Mucosa of rectum (tissue), 2 donors: ENCODE measurements at regions not wholly inside any gene's neighbourhood (a gene's known extent, or its start where the extent isn't known, plus 50 kb on each side); places are given as distances from the start of the nearest gene placed in this dataset.

Experiments
- H3K27ac ChIP-seq, 2 donors: one replicate each; pipeline ENCODE4 v1.7.0; 2013; ENCODE audit warnings: inconsistent platforms in 2 of 2, low read depth in 2 of 2, low read length in 2 of 2
- H3K27me3 ChIP-seq, 2 donors: one replicate each; pipeline ENCODE4 v1.7.0; 2013; ENCODE audit warnings: low read length in 2 of 2; ENCODE audit not compliant: control insufficient read depth in 2 of 2, insufficient read depth in 2 of 2
- H3K36me3 ChIP-seq, 2 donors: one replicate each; pipeline ENCODE4 v1.7.0; 2013; ENCODE audit warnings: low read length in 2 of 2; ENCODE audit not compliant: control insufficient read depth in 2 of 2, insufficient read depth in 2 of 2
- H3K4me1 ChIP-seq, 2 donors: one replicate each; pipeline ENCODE4 v1.7.0; 2013; ENCODE audit warnings: low read length in 2 of 2, mild to moderate bottlenecking in 1 of 2; ENCODE audit not compliant: control insufficient read depth in 2 of 2, insufficient read depth in 2 of 2
- H3K4me3 ChIP-seq, 2 donors: one replicate each; pipeline ENCODE4 v1.7.0; 2013; ENCODE audit warnings: low read length in 2 of 2
- H3K9ac ChIP-seq, 2 donors: one replicate each; pipeline ENCODE4 v1.7.0; 2013; ENCODE audit warnings: low read length in 2 of 2, low read depth in 1 of 2, mild to moderate bottlenecking in 1 of 2
- H3K9me3 ChIP-seq, 2 donors: one replicate each; pipeline ENCODE4 v1.7.0; 2013; ENCODE audit warnings: low read length in 2 of 2; ENCODE audit not compliant: control insufficient read depth in 2 of 2
- donor health status: healthy.
- donor health status: Normal muscosa, but diverticular disease.

GRCh38 chr4:180650273-180650672 lies 1592.9 kb upstream of the TENM3 start:
- Histone ChIP-seq H3K4me1 (no peaks in the 10 kb centered on the region), H3K27ac (no peak overlapping the region), H3K9ac (no peak overlapping the region), H3K4me3 (no peak overlapping the region), H3K27me3 (no peaks in the 10 kb centered on the region), H3K9me3 (no peaks in the 10 kb centered on the region), H3K36me3 (no peaks in the 10 kb centered on the region)

DNA sequence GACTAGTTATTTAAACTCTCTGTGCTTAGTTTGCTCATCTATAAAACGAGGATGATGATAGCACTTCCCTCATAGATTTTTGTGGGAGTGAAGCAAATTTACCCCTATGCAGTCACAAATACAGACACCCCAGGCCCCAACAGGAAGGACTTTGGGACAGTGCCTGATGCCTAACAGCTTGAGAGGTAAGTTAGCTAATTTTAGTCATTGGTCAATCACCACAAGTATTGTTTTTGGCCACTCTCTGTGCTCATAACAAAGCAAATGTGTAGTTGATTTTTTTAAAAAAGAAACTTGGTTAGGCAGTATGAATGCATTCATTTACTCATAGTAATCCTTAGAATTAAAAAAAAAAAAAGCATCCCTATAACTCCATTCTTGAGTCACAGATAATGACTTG lies 1590.7 kb upstream of the TENM3 start:
- H3K36me3 ChIP-seq: no peaks in the 10 kb centered on the region
- H3K4me1 ChIP-seq: no peaks in the 10 kb centered on the region
- H3K4me3 ChIP-seq: no peak overlapping the region
- no peaks in the 10 kb centered on the region for H3K27me3 ChIP-seq
- no peaks in the 10 kb centered on the region for H3K9me3 ChIP-seq
- no peak overlapping the region for H3K27ac ChIP-seq
- H3K9ac ChIP-seq: no peak overlapping the region

DNA sequence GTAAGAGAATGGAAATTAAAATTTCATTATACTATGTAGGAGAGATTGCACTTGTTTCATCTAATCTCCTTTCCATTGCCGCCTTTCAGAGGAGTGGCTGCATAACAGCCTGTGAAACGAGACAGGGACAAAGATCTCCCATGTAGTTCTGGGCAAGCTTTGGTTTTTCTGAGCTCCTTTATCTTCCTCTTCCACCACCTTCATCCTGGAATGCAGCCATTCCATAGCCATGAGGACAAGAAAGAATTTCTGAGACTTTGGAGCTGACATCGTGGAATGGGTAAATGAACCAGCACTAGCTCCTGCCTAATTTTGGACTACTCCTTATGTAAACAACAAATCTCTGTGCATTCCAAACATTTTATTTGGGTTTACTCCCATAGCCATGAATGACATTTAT lies 1587.3 kb upstream of the TENM3 start:
- Histone ChIP-seq H3K36me3 (no peaks in the 10 kb centered on the region), H3K27me3 (no peaks in the 10 kb centered on the region), H3K9ac (no peak overlapping the region), H3K4me1 (no peaks in the 10 kb centered on the region), H3K4me3 (no peak overlapping the region), H3K9me3 (no peaks in the 10 kb centered on the region), H3K27ac (no peak overlapping the region)

DNA sequence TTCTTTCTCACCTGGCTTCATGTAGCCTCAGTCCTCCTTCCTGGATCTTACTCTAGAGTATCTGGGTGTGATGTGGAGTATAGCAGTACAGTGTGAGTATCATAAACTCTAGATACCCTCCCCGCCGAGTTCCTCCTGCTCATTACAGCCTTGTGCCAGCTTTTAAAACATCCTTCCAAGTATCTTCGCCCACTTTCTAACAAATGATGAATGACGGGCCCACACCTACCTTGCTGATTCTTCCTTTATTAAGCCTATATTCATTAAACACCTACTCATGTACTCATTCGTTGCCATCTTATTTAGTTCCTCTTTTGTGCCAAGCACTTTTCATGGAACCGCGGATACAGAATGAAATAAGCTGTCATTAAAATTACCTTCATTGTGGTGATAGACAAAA lies 1585.3 kb upstream of the TENM3 start:
- no peaks in the 10 kb centered on the region for H3K36me3 ChIP-seq
- no peaks in the 10 kb centered on the region for H3K27me3 ChIP-seq
- no peaks in the 10 kb centered on the region for H3K9me3 ChIP-seq
- no peaks in the 10 kb centered on the region for H3K4me1 ChIP-seq
- no peak overlapping the region for H3K27ac ChIP-seq
- no peak overlapping the region for H3K9ac ChIP-seq
- H3K4me3 ChIP-seq: no peak overlapping the region

DNA sequence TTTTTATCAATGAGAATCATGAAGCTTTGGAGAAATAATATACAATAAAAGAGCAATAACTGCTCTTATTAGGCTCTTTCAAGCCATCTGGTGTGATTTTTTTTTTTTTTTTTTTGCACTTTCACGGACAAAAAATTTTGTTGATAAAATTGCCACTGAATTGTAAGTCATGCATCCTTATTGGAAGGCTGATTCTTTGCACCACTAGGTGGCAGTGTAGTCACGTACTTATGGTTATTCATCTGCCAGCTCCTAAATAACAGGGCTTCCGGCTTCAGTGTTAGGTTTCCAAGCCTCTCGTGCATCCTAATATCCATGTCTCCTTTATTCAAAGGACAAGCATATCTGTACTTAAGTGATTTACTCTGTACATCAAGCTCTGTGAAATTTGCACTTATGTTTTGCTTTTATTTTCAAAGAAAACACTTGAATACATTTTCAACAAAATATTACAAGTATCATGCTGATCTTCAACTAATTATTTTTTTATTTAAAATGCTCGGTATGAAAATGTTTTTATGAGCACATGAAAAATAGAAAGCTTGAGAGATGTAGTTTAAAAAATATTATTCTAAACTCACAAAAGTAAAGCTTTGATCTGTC lies 1578.3 kb upstream of the TENM3 start:
- no peaks in the 10 kb centered on the region for H3K4me1 ChIP-seq
- no peaks in the 10 kb centered on the region for H3K27me3 ChIP-seq
- no peak overlapping the region for H3K9ac ChIP-seq
- H3K36me3 ChIP-seq: no peaks in the 10 kb centered on the region
- H3K9me3 ChIP-seq: no peaks in the 10 kb centered on the region
- no peak overlapping the region for H3K27ac ChIP-seq
- H3K4me3 ChIP-seq: no peak overlapping the region

DNA sequence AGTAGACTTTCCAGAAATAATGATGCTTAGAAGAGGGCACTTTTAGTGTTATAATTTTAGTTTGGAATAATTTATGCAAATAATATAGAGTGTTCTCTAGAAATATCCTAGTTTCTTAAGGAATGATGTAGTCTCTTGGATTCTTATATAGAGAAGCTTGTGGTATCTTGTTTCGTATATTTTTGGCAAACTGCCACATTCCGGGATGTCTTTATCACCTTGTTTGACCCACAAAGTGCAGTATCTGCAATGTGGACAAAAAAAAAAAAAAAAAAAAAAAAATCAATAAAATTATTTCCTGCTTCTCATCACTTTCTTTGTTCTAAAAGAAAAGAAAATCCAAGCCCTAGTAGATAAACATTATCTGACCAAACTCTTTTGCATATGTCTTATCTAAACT lies 1577.7 kb upstream of the TENM3 start:
- Histone ChIP-seq H3K9ac (no peak overlapping the region), H3K4me3 (no peak overlapping the region), H3K27me3 (no peaks in the 10 kb centered on the region), H3K4me1 (no peaks in the 10 kb centered on the region), H3K9me3 (no peaks in the 10 kb centered on the region), H3K27ac (no peak overlapping the region), H3K36me3 (no peaks in the 10 kb centered on the region)

- Histone ChIP-seq H3K27ac (no peak overlapping the region), H3K4me3 (no peak overlapping the region), H3K4me1 (no peaks in the 10 kb centered on the region), H3K9ac (no peak overlapping the region), H3K27me3 (no peaks in the 10 kb centered on the region), H3K9me3 (no peaks in the 10 kb centered on the region), H3K36me3 (no peaks in the 10 kb centered on the region)
Observed at GRCh38 chr4:180665994-180666824, 1577.0 kb upstream of the TENM3 start.

DNA sequence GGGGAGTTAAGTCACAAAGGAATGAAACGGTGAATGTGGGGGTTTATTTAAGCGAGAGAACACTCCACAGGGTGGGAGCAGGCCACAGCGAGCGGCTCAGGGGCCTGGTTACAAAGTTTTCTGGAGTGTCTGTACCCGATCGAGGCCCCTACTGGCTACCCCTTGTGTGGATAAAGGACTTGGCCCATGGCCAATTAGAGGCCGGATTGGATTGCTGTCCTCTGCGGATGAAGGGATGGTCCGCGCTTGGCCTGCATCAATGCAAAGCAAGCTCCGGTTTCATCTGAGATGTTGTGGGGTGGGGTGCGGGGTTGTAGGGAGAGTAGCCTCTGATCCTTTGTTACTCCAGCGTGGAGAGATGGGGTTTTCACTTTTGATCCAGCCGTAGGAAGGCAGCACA lies 1574.5 kb upstream of the TENM3 start:
- Histone ChIP-seq H3K9me3 (no peaks in the 10 kb centered on the region), H3K4me1 (no peaks in the 10 kb centered on the region), H3K36me3 (no peaks in the 10 kb centered on the region), H3K27me3 (no peaks in the 10 kb centered on the region), H3K27ac (no peak overlapping the region), H3K9ac (no peak overlapping the region), H3K4me3 (no peak overlapping the region)

- H3K4me1 ChIP-seq: no peaks in the 10 kb centered on the region
- no peaks in the 10 kb centered on the region for H3K27me3 ChIP-seq
- H3K36me3 ChIP-seq: no peaks in the 10 kb centered on the region
- no peak overlapping the region for H3K4me3 ChIP-seq
- H3K9ac ChIP-seq: no peak overlapping the region
- H3K9me3 ChIP-seq: no peaks in the 10 kb centered on the region
- no peak overlapping the region for H3K27ac ChIP-seq
Observed at GRCh38 chr4:180669680-180670079, 1573.5 kb upstream of the TENM3 start.

DNA sequence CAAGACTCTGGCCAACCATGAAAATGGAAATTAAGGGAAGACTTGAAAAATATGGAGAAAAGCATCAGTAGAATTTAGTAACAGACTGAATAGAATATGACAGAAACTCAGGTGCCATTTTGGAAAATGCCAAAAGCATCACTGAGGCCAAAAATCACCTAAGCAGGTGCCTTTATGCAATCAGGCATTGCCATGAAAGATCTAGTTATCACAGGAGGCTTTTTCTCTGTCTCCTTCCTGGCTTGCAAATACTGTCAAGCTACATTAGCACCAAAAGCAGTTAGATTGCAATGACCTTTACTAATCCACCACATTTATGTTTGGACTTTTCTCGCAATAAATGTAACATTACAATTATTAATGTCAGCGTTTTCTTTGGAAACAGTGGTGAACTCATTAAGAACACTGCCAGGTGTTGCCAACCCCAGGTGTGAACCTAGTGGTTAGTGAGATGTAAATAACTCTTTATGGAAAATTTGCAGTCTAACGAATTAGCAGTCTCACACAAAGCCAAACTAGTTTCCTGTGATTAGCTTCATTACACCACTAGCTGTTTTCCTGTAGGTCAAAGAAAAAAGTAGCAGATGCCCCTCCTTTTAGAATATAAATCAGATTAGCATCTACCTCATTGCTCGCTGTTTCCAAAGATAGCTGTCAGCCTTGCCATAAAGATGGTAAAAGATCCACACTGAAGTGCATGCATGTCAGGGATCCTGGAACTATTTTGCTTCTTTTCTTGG lies 1568.4 kb upstream of the TENM3 start:
- Histone ChIP-seq H3K9me3 (no peaks in the 10 kb centered on the region), H3K9ac (no peak overlapping the region), H3K4me3 (no peak overlapping the region), H3K4me1 (no peaks in the 10 kb centered on the region), H3K27ac (no peak overlapping the region), H3K27me3 (no peaks in the 10 kb centered on the region), H3K36me3 (no peaks in the 10 kb centered on the region)
